ENCODE measurements at regions not wholly inside any gene's neighbourhood (a gene's known extent, or its start where the extent isn't known, plus 50 kb on each side); places are given as distances from the start of the nearest gene placed in this dataset.

- Mint-ChIP-seq H3K4me1 (peaks cover 3% of the 10 kb centered on the region), H3K9me3 (ENCODE audit: low read depth) (no peaks in the 10 kb centered on the region), H3K27me3 (no peaks in the 10 kb centered on the region), H3K4me3 (no peak overlapping the region), H3K27ac (no peak overlapping the region), H3K36me3 (no peaks in the 10 kb centered on the region)
- DNase-seq (no peak), ATAC-seq (no peak)
- CTCF ChIA-PET, result no interaction called here
Measured at GRCh38 chr6:21995318-21995717, 301.5 kb downstream of the PRL start.

GRCh38 chr6:21996425-21997118, 300.3 kb downstream of the PRL start:
- H3K36me3 Mint-ChIP-seq, result no peaks in the 10 kb centered on the region
- no peaks in the 10 kb centered on the region for H3K9me3 Mint-ChIP-seq (ENCODE audit: low read depth)
- H3K4me1 Mint-ChIP-seq, result peaks cover 3% of the 10 kb centered on the region
- H3K27me3 Mint-ChIP-seq, result no peaks in the 10 kb centered on the region
- no peak overlapping the region for H3K27ac Mint-ChIP-seq
- ATAC-seq (no peak), DNase-seq (no peak)
- no peak overlapping the region for H3K4me3 Mint-ChIP-seq
- CTCF ChIA-PET, result no interaction called here

GRCh38 chr6:21997119-21998037, 299.5 kb downstream of the PRL start:
- CTCF ChIA-PET, result no interaction called here
- no peaks in the 10 kb centered on the region for H3K9me3 Mint-ChIP-seq (ENCODE audit: low read depth)
- no peaks in the 10 kb centered on the region for H3K4me1 Mint-ChIP-seq
- no peaks in the 10 kb centered on the region for H3K27me3 Mint-ChIP-seq
- DNase-seq (no peak), ATAC-seq (no peak)
- no peak overlapping the region for H3K27ac Mint-ChIP-seq
- H3K4me3 Mint-ChIP-seq, result no peak overlapping the region
- no peaks in the 10 kb centered on the region for H3K36me3 Mint-ChIP-seq

GRCh38 chr6:21998582-21998981, 298.3 kb downstream of the PRL start:
- CTCF ChIA-PET, result no interaction called here
- Mint-ChIP-seq H3K4me3 (no peak overlapping the region), H3K27me3 (no peaks in the 10 kb centered on the region), H3K9me3 (ENCODE audit: low read depth) (no peaks in the 10 kb centered on the region), H3K4me1 (no peaks in the 10 kb centered on the region), H3K27ac (no peak overlapping the region), H3K36me3 (no peaks in the 10 kb centered on the region)
- no peak for DNase-seq
- ATAC-seq, result no peak

GRCh38 chr6:21999012-21999528, 297.8 kb downstream of the PRL start:
- no peak for DNase-seq
- Mint-ChIP-seq H3K36me3 (no peaks in the 10 kb centered on the region), H3K27ac (no peak overlapping the region), H3K4me1 (no peaks in the 10 kb centered on the region), H3K27me3 (no peaks in the 10 kb centered on the region), H3K9me3 (ENCODE audit: low read depth) (no peaks in the 10 kb centered on the region), H3K4me3 (no peak overlapping the region)
- CTCF ChIA-PET, result no interaction called here
- no peak for ATAC-seq

- H3K36me3 Mint-ChIP-seq, result no peaks in the 10 kb centered on the region
- H3K27me3 Mint-ChIP-seq, result no peaks in the 10 kb centered on the region
- H3K4me1 Mint-ChIP-seq, result no peaks in the 10 kb centered on the region
- H3K27ac Mint-ChIP-seq, result no peak overlapping the region
- H3K4me3 Mint-ChIP-seq, result no peak overlapping the region
- ATAC-seq (no peak), DNase-seq (no peak)
- CTCF ChIA-PET, result no interaction called here
- no peaks in the 10 kb centered on the region for H3K9me3 Mint-ChIP-seq (ENCODE audit: low read depth)
Measured at GRCh38 chr6:21999741-22000140, 297.1 kb downstream of the PRL start.

GRCh38 chr6:22001396-22002027, 295.3 kb downstream of the PRL start:
- Mint-ChIP-seq H3K27me3 (no peaks in the 10 kb centered on the region), H3K4me3 (no peak overlapping the region), H3K27ac (no peak overlapping the region), H3K36me3 (no peaks in the 10 kb centered on the region), H3K9me3 (ENCODE audit: low read depth) (no peaks in the 10 kb centered on the region), H3K4me1 (no peaks in the 10 kb centered on the region)
- CTCF ChIA-PET, result interaction anchor here (0.9 kb wide), 1 partner anchor 53 kb away, joined by 3 read pairs; no protein-coding TSS in a partner anchor
- DNase-seq (no peak), ATAC-seq (no peak)

- Mint-ChIP-seq H3K36me3 (no peaks in the 10 kb centered on the region), H3K27me3 (no peaks in the 10 kb centered on the region), H3K9me3 (ENCODE audit: low read depth) (no peaks in the 10 kb centered on the region), H3K4me3 (no peak overlapping the region), H3K4me1 (no peaks in the 10 kb centered on the region), H3K27ac (no peak overlapping the region)
- ATAC-seq, result no peak
- CTCF ChIA-PET, result no interaction called here
- no peak for DNase-seq
Measured at GRCh38 chr6:22003287-22003686, 293.5 kb downstream of the PRL start.

- Mint-ChIP-seq H3K27ac (no peak overlapping the region), H3K4me1 (no peaks in the 10 kb centered on the region), H3K27me3 (no peaks in the 10 kb centered on the region), H3K9me3 (ENCODE audit: low read depth) (no peaks in the 10 kb centered on the region), H3K4me3 (no peak overlapping the region), H3K36me3 (no peaks in the 10 kb centered on the region)
- CTCF ChIA-PET, result no interaction called here
- DNase-seq, result no peak
- no peak for ATAC-seq
Measured at GRCh38 chr6:22006795-22007194, 290.0 kb downstream of the PRL start.

- CTCF ChIA-PET, result interaction anchor here (0.5 kb wide), 2 partner anchors 418 to 1062 kb away, joined by 3 read pairs; no protein-coding TSS in a partner anchor
Measured at GRCh38 chr6:22007469-22007868, 289.4 kb downstream of the PRL start.

GRCh38 chr6:22008248-22008836, 288.5 kb downstream of the PRL start:
- no peaks in the 10 kb centered on the region for H3K36me3 Mint-ChIP-seq
- no peaks in the 10 kb centered on the region for H3K27me3 Mint-ChIP-seq
- H3K4me3 Mint-ChIP-seq, result no peak overlapping the region
- CTCF ChIA-PET, result no interaction called here
- no peak overlapping the region for H3K27ac Mint-ChIP-seq
- ATAC-seq (no peak), DNase-seq (no peak)
- H3K4me1 Mint-ChIP-seq, result no peaks in the 10 kb centered on the region
- H3K9me3 Mint-ChIP-seq (ENCODE audit: low read depth), result no peaks in the 10 kb centered on the region

More at GRCh38 chr6:22007469-22007868, 289.4 kb downstream of the PRL start:
- Mint-ChIP-seq H3K27ac (no peak overlapping the region), H3K4me1 (no peaks in the 10 kb centered on the region), H3K9me3 (ENCODE audit: low read depth) (no peaks in the 10 kb centered on the region), H3K36me3 (no peaks in the 10 kb centered on the region), H3K27me3 (no peaks in the 10 kb centered on the region), H3K4me3 (no peak overlapping the region)
- ATAC-seq, result no peak
- DNase-seq, result no peak

- DNase-seq, result no peak
- H3K4me3 Mint-ChIP-seq, result no peak overlapping the region
- no peaks in the 10 kb centered on the region for H3K4me1 Mint-ChIP-seq
- no peak for ATAC-seq
- H3K27ac Mint-ChIP-seq, result no peak overlapping the region
- H3K27me3 Mint-ChIP-seq, result no peaks in the 10 kb centered on the region
- no peaks in the 10 kb centered on the region for H3K36me3 Mint-ChIP-seq
- H3K9me3 Mint-ChIP-seq (ENCODE audit: low read depth), result peaks cover 3% of the 10 kb centered on the region
- CTCF ChIA-PET, result no interaction called here
Measured at GRCh38 chr6:22010102-22010501, 286.7 kb downstream of the PRL start.

GRCh38 chr6:22015216-22015615, 281.6 kb downstream of the PRL start:
- H3K27ac Mint-ChIP-seq, result no peak overlapping the region
- ATAC-seq (no peak), DNase-seq (no peak)
- H3K36me3 Mint-ChIP-seq, result no peaks in the 10 kb centered on the region
- no peaks in the 10 kb centered on the region for H3K4me1 Mint-ChIP-seq
- H3K9me3 Mint-ChIP-seq (ENCODE audit: low read depth), result peaks cover 3% of the 10 kb centered on the region
- no peaks in the 10 kb centered on the region for H3K27me3 Mint-ChIP-seq
- CTCF ChIA-PET, result no interaction called here
- no peak overlapping the region for H3K4me3 Mint-ChIP-seq

All from activated CD8-positive, alpha-beta memory T cell treated with anti-CD3 and anti-CD28 coated beads, Interleukin-2, amount 10 ng/mL, durations not matched to agents 7 days and 5 days (primary cell).